NCI-H1092 treated with DMSO at 0.1 percent for 48 hours (cell line): ENCODE measurements at regions not wholly inside any gene's neighbourhood (a gene's known extent, or its start where the extent isn't known, plus 50 kb on each side); places are given as distances from the start of the nearest gene placed in this dataset.
"Not testable (repeated sequence)": the region's sequence is repeated elsewhere in the genome, so short reads cannot be mapped to it uniquely, and the experiment has no call there.

Source experiments
- DNase-seq: peaks from one replicate; lab custom pipeline; 2025; lab: John Stamatoyannopoulos, UW

DNA sequence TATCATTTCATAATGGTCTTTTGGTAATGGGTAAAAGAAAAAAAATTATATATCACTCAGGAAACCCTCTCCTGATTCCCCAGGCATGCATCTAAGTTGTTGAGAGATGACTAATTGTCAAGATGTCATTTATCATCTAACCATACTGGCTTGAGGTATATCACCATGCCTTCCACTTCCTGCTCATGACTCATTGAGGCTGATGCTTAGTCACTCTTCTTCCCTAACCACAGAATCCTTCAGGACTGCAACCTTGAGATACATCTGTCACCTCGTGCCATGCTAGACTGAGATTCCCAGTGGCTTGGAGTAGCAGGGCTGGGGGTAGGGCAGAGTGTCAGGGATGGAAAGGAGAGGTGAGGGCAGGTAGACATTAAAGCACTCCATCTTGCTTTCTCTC, 782.5 kb upstream of the INTU start:
- DNase-seq, result no peak

DNA sequence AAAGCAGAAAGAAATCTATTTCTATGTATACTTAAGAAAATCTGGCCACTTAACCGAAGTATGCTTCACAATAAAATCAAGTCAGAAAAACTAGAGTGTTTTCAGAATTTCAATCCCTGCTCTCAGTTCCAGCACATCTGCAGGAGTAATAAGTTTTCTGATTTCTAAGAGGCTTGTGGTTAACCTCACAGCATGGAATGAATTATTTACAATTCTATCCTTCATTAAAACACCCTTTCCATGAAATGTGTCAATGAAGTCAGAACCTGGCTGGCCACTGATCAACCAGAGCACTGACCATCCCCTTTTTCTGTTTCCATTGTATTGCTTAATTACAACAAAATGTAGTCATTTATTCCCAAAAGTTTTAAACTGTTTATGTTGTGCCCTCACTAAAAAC, 781.4 kb upstream of the INTU start:
- DNase-seq, result no peak

DNA sequence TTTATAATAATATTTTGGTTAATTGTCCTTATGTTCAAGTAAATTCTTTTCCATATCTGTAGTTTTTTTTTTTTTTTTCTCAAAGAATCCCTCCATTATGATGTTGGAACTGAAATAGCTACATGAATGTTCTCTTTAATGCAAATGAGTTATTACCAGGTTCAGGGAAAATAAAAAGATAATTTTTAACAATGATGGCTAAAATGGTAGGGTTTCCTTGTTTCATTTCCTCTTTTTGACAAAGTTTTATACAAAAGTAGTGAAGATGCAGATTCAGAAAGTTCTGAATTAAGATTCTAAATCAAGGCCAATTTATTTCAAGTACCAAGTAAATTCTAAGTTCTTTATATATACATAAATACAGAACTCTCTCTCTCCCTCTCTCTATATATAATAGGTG, 779.0 kb upstream of the INTU start:
- DNase-seq, result no peak

DNA sequence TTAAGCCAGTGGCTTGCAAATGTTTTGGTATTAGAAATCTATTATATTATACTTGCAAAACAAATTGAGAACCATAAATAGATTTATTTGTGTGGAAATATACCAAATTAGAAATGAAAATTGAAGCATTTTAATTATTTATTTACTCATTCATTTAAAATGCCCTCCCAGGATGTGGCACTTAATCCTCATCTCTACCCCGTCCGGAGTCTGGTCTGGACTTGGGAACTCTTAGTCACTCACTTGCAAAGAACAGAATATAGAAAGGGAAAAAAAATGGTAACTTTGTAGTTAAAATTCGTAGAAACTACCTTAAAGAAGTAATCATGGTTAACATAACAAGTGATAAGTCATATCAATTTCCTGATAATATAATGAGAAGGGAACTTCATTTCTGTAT, 775.9 kb upstream of the INTU start:
- no peak for DNase-seq

DNA sequence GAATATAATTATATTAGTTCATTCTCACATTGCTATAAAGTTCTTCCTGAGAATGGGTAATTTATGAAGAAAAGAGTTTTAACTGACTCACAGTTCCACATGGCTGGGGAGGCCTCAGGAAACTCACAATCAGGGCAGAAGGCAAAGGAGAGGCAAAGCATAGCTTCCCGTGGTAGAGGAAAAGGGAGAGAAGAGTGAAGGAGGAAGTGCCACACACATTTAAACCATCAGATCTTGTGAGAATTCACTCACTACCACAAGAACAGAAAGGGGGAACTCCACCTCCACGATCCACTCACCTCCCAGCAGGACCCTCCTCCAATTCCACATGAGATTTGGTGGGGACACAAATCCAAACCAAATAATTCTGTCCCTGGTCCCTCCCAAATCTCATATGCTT, 773.4 kb upstream of the INTU start:
- no peak for DNase-seq

DNA sequence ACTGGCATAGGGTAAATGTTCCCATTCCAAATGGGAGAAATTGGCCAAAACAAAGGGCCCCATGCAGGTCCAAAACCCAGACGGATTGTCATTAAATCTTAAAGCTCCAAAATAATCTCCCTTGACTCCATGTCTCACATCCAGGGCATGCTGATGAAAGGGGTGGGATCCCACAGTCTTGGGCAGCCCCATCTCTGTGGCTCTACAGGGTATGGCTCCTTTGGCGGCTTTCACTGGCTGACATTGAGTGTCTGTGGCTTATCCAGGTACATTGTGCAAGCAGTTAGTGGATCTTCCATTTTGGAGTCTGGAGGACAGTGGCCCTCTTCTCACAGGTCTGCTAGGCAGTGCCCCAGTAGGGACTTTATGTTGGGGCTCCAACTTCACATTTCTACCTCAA, 772.9 kb upstream of the INTU start:
- DNase-seq, result no peak

DNA sequence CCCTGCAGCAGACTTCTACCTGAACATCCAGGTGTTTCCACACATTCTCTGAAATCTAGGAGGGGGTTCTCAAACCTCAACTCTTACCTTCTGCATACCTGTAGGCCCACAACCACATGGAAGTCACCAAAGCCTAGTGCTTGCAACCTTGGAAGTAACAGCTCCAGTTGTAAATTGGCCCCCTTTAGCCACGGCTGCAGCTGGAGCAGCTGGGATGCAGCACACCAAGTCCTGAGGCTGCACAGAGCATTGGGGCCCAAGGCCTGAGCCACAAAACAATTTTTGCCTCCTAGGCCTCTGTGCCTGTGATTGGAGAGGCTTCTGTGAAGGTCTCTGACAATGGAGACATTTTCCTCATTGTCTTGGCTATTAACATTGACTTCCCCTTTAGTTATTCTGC, 772.4 kb upstream of the INTU start:
- no peak for DNase-seq

DNA sequence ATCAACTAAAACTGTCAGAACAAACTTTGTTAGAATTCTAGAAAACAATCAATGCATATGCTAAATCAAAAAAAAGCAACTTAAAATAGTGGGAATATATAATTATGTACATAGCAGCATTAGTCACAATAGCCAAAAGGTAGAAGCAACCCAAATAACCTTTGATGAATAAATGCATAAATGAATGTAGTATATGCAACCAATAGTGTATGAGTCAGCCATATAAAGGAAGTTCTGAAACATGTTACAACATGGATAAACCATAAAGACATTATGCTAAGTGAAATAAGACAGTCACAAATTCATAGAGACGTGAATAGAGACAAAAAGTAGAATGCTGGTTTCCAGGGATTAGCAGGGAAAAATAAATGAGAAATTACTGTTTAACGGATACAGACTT, 762.8 kb upstream of the INTU start:
- DNase-seq, result no peak

DNA sequence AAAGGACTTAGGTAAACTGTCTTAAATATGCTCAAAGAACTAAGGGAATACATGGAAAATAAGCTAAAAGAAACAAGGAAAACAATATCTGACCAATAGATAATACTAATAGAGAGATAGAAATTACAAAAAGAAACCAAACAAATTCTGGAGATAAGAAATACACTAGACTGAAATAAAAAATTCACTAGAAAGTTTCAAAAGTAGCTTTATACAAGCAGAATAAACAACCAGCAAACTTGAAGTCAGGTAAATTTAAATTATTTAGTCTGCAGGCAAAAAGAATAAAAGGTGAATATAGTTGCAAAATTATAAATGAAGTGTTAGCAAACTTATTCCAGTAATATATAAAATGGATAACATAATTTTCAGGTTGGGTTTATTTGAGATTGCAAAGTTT, 760.9 kb upstream of the INTU start:
- no peak for DNase-seq

DNA sequence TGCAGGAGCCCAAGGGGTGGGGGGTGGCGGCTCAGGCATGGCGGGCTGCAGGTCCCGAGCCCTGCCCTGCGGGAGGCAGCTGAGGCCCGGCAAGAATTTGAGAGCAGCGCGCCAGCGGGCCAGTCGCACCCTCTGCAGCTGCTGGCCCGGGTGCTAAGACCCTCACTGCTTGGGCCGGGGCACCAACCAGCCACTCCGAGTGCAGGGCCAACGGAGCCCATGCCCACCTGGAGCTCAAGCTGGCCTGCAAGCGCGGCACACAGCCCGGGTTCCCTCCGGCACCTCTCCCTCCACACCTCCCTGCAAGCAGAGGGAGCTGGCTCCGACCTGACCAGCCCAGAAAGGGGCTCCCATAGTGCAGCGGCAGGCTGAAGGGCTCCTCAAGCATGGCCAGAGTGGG, 758.2 kb upstream of the INTU start:
- no peak for DNase-seq

DNA sequence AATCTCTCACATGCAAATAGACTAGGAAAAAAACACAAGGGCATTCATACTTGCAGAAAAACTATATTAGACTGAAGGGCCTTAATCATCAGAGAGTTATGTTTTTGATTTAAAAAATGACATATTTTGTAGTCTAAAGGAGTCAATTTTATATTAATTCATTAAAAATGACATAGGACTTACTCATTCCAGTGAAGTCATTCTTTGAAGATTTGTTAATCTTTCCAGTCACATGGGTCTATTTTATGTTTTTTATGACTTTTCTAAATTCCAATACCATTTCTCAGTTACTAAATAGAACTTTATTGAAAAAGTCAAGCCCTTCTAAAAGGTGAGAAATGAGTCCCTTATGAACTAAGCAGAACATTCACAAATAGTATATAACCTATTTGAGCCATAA, 743.8 kb upstream of the INTU start:
- no peak for DNase-seq

DNA sequence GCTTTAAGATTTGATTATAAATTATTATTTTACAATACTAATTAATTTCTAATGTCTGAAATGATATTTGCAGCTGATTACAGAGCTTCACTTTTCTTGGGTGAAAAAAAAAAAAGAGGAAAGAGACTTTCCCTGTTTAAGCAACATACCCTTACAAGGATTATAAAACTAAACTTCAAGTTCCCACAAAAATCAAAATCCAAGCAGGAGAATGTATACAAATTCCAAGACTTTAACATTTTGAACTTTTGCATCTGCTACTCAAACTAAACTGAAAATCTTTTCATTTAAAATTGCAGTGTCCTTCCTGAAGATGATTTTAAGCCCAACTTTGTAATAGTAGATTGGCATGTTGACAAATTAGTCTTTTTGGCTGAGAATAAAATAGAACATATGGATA, 742.4 kb upstream of the INTU start:
- DNase-seq, result no peak

DNA sequence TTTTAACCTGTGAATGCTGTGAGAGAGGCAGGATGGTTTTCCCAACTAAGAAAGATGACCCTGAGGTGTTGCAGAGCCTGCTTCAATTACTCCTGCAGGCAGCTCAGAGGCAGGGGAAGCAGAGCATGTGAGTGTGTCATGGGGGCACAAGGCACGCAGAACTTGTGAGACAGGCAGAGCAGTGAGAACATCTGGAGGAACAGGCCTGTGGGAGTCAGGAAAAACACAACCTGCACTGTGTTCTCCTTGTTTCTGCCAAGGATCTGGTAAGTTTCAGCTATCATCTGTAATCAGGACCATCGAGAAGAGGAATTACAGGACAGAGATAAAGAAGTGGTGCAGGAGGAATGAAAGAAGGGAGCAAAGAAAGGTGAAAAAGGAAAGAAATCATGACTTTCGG, 741.8 kb upstream of the INTU start:
- no peak for DNase-seq

DNA sequence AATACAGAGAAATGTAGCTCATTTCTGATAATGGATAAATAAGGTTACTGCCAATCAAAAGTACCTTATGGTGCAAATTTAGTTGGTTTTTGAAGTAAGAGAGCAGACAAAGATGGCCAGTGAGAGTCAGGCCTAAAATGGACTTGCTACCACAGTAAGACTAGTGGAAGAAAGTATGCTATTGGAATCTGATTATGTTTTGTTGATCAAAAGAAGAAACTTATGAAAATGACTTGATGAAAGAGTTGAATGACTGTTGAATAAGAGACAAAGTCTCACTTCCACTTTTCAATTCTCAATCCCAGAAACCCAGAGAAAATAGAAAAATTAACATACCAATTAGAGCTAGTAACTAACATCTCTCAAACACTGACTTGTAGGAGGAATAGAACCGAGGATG, 737.8 kb upstream of the INTU start:
- DNase-seq, result no peak

DNA sequence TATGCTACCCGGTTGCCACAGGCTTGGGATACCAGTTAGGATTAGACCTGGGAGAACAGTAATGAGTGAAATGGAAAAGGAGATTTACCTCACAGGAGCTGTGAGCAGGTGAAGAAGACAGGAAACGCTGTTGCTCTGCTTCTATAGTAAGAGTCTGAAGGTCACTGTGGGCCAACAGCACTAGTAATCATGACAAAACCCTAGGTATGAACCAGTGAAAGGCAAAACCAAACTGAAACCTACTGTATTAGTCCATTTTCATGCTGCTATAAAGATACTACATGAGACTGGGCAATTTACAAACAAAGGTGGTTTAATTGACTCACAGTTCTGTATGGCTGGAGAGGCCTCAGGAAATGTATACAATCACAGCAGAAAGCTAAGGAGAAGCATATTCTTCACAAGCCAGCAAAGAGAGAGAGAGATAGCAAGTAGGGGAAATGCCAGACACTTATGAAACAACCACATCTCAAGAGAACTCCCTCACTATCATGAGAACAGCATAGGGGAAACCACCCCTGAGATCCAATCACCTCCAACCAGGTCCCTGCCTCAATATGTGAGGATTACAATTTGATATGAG, 736.7 kb upstream of the INTU start:
- DNase-seq, result no peak

DNA sequence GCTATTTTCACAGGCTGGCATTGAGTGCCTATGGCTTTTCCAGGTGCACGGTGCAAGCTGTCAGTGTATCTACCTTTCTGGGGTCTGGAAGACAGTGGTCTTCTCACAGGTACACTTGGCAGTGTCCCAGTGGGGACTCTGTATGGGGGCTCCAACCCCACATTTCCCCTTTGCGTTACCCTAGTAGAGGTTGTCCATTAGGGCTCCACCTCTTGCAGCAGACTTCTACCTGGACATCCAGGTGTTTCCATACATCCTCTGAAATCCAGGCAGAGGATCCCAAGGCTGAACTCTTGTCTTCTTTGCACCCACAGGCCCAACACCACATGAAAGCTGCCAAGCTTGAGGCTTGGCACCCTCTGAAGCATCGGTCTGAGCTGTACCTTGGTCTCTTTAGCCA, 735.7 kb upstream of the INTU start:
- DNase-seq, result no peak

DNA sequence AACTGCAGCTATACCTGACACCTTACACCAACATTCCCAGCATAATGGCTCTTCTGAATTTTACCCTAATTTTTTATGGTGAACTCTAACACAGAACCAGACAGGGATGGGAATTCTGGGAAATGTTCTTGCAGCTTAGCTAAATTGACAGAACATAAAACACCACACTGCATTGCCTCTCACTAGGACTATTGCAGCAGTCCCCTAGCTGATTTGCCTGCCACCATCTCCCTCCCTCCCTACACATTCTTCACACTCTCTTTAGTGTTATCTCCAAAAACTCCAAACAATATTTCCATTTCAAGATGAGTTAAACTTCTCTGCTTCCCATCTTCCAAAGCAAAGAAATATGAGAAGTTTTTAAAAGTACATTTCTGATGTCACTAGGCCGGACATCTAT, 733.9 kb upstream of the INTU start:
- DNase-seq, result no peak

DNA sequence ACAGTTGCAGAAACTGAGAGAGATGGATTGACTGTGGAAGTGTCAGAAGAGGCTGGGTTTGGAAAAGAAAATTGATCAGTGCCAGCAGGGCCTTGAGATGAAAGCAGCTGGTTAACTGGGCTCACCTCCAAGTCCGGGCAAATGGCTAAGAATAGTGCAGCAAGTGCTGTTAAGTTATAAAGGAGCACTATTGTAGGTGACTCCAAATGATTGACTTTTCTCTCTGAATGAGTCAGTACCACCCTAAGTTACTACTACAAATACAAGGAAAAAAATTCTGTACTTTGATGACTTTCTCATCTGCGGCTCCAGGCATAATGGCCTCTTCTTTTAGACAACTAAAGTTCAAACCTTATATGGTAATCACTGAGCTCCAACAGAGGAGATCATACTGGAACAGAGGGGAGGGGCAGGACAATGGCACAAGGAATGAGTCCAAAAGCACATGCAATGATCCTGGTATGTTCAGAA, 733.4 kb upstream of the INTU start:
- peak; percentile 9 for DNase-seq

DNA sequence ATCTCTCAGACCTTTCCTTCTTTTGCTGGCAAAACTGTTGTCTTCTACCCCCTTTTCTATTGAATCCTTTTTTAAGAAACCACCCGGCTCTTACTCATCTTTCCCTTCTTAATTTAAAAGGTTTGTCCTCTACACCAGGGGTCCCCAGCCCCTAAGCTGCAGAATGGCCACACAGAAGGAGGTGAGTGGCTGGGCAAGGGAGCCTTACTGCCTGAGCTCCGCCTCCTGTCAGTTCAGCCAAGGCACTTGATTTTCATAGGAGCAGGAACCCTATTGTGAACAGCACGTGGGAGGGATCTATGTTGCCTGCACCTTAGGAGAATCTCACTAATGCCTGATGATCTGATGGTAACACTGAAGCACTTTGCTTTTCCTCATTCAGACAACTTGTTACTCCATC, 726.3 kb upstream of the INTU start:
- no peak for DNase-seq

DNA sequence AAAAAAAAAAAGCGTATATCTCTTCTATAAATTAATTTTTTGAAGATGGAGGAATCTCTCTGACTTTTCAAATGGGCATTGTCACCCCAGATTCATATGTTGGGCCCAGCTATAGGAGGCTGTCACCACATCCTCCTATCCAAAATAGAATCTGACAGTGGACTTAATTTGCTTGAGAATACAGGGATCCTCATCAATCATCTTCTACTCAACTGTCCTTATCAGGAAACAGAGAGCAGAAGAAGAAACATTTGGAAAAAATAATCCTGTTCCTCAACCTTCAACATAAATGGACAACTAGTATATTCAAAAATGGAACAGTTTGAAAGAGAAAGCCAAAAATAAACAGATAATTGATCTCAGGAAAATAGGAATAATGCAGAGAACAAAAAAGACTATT, 725.4 kb upstream of the INTU start:
- DNase-seq, result no peak

DNA sequence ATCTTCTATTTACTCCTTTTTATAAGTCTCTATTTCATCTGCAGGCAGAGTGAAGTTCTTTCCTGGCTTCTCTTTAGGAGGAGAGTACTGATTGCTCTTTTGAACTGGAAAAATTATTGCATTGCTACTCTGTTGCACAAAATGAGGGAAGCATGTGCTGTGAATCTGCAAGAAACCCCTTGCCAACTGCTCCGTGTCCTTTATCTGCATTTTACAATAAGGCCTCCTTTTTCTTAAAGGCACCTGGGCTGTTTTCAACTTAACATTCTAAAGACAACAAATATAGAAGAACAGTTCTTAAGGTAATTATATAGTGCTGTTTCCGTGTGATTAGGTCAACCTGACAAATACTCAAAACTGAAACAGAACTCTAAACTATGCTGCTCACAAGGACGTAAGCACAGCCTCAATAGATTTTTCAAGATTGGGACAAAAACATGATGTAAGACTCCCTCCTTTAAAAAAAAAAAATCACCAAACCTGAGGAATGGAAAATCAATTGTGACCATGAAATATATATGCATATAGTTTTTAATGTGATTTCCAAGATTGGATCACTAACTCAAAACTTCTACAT, 716.6 kb upstream of the INTU start:
- DNase-seq, result no peak

DNA sequence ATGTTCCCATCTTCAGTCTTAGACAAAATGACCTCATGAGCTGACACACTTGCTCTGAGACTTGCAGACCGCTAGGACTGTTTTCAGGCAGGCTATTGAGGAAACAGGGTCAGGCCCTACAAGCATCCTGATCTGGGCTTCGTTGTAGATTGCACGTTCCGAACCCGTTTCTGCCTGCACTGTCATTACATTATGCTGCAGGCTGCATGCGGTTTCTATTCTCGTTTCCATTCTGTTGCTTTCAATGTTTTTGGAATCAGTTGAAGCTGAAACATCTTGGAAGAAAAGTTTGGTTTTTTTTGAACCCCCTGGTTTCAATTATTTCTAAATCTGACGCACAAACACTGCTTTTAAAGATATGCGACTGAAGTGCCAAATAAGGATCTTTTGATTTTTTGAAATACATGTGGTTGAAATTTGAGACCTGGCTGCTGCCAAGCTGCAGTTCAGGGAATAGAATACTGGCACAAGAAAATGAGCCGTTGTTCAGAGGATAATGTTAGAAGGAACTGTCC, 716.1 kb upstream of the INTU start:
- DNase-seq, result peak; percentile 49

DNA sequence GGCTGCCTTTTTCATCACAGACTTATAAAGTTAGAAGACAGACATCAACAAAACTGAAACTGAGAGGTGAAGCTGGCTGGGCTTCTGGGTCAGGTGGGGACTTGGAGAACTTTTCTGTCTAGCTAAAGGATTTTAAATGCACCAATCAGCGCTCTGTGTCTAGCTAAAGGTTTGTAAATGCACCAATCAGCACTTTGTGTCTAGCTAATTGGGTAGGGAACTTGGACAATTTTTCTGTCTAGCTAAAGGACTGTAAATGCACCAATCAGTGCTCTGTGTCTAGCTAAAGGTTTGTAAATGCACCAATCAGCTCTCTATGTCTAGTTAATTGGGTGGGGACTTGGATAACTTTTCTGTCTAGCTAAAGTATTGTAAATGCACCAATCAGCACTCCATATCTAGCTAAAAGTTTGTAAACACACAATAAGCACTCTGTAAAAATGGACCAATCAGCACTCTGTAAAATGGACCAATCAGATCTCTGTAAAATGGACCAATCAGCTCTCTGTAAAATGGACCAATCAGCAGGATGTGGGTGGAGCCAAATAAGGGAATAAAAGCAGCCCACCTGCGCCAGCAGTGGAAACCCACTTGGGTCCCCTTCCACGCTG, 710.3 kb upstream of the INTU start:
- DNase-seq, result not testable (repeated sequence)

DNA sequence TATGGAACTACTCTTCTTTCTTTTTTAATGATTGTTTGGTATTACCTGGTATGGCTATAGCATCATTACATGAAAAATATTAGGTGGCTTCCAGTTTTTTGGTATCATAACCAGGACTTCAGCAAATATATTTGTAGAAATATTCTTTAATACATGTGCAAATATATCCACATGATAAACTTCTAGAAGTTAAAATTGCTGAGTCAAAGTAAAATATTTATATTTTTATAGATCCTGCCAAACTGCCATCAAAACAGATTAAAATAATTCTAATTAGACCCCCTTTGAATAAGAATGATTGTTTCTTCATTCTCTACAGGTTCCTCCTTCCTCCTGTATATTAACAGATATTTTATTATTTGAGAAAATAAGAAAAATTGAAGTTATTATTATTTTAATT, 708.5 kb upstream of the INTU start:
- no peak for DNase-seq
